Activated CD8-positive, alpha-beta T cell treated with anti-CD3 and anti-CD28 coated beads for 36 hours (primary cell): ENCODE measurements at regions not wholly inside any gene's neighbourhood (a gene's known extent, or its start where the extent isn't known, plus 50 kb on each side); places are given as distances from the start of the nearest gene placed in this dataset.
"Not testable (repeated sequence)": the region's sequence is repeated elsewhere in the genome, so short reads cannot be mapped to it uniquely, and the experiment has no call there.

Experiments used
- ATAC-seq: fragments of 200-7000 bp; cut with Tn5 transposase; one replicate; pipeline ENCODE4 v1.10.0; 2021; ENCODE audit warnings: mild to moderate bottlenecking, moderate library complexity
- CTCF ChIA-PET: fragments of 350-600 bp; sonication (Branson Sonifier 250); formaldehyde crosslinking; loops from one replicate; lab custom pipeline; 2021; ENCODE audit warnings: antibody characterized with exemption; lab: Charles Lee
- POLR2A ChIA-PET: fragments of 350-600 bp; sonication (Branson Sonifier 250); formaldehyde crosslinking; loops from one replicate; lab custom pipeline; 2021; ENCODE audit warnings: antibody characterized with exemption; lab: Charles Lee
- DNase-seq: peaks from one replicate; pipeline ENCODE4 v3.0.0-alpha.2; 2020
- H3K27ac Mint-ChIP-seq: one replicate; pipeline ENCODE4 v1.8.0; 2021; ENCODE audit warnings: mild to moderate bottlenecking, mixed read lengths
- H3K27me3 Mint-ChIP-seq: one replicate; pipeline ENCODE4 v1.8.0; 2021; ENCODE audit warnings: mixed read lengths
- H3K36me3 Mint-ChIP-seq: one replicate; pipeline ENCODE4 v1.8.0; 2021; ENCODE audit warnings: low read depth, mixed read lengths
- H3K4me1 Mint-ChIP-seq: one replicate; pipeline ENCODE4 v1.8.0; 2021; ENCODE audit warnings: low read depth, mixed read lengths
- H3K4me3 Mint-ChIP-seq: one replicate; pipeline ENCODE4 v1.8.0; 2021; ENCODE audit warnings: mild to moderate bottlenecking, moderate library complexity, mixed read lengths
- H3K9me3 Mint-ChIP-seq: one replicate; pipeline ENCODE4 v1.8.0; 2021; ENCODE audit warnings: mixed read lengths
- intact Hi-C: fragments of 100-400 bp; cut with micrococcal nuclease; formaldehyde crosslinking; loops from one replicate; pipeline ENCODE4 v1.10.0; 2022
- TF ChIP-seq, protein P1 (sequence below): fragments of 200-600 bp; IDR thresholded peaks from one replicate; pipeline ENCODE4 v1.8.0; 2022; ENCODE audit warnings: antibody characterized with exemption, mild to moderate bottlenecking

DNA sequence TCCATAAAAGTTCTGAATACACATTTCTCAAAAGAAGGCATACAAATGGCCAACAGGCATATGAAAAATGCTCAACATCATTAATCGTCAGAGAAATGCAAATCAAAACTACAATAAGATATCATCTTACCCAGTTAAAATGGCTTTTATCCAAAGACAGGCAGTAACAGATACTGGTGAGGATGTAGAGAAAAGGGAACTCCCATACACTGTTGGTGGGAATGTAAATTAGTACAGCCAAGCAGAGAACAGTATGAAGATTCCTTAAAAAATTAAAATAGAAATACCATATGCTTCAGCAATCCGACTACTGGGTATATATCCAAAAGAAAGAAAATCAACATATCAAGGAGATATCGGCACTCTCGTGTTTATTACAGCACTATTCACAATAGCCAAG lies 1312.5 kb downstream of the DSC3 start:
- CTCF ChIA-PET = no interaction called here
- intact Hi-C loops = no loop called here
- H3K4me3 Mint-ChIP-seq = no peak overlapping the region
- H3K36me3 Mint-ChIP-seq = no peaks in the 10 kb centered on the region
- peaks cover 20% of the 10 kb centered on the region for H3K9me3 Mint-ChIP-seq
- TF ChIP-seq, protein P1, sequence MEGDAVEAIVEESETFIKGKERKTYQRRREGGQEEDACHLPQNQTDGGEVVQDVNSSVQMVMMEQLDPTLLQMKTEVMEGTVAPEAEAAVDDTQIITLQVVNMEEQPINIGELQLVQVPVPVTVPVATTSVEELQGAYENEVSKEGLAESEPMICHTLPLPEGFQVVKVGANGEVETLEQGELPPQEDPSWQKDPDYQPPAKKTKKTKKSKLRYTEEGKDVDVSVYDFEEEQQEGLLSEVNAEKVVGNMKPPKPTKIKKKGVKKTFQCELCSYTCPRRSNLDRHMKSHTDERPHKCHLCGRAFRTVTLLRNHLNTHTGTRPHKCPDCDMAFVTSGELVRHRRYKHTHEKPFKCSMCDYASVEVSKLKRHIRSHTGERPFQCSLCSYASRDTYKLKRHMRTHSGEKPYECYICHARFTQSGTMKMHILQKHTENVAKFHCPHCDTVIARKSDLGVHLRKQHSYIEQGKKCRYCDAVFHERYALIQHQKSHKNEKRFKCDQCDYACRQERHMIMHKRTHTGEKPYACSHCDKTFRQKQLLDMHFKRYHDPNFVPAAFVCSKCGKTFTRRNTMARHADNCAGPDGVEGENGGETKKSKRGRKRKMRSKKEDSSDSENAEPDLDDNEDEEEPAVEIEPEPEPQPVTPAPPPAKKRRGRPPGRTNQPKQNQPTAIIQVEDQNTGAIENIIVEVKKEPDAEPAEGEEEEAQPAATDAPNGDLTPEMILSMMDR = no peak
- ATAC-seq (no peak), DNase-seq (no peak)
- POLR2A ChIA-PET = no interaction called here
- H3K27me3 Mint-ChIP-seq = no peaks in the 10 kb centered on the region
- no peaks in the 10 kb centered on the region for H3K4me1 Mint-ChIP-seq
- H3K27ac Mint-ChIP-seq = no peak overlapping the region

DNA sequence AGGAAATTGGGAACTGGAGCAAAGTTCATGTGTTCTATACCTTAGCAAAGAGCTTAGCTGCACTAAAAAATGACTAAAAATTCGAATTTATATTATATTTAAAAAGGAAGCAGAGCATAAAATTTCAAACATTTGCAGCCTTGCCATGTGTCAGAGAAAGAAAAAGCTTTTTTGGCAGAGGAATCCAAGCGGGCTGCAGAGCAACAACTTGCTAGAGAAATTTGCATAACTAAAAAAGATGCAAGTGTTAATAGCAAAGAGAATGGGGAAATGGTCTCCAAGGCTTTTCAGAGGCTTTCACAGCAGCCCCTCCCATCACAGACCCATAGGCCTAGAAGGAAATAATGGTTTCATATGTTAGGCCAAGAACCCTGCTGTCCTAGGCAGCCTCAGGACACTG lies 1315.9 kb downstream of the DSC3 start:
- intact Hi-C loops = no loop called here
- ATAC-seq = no peak

DNA sequence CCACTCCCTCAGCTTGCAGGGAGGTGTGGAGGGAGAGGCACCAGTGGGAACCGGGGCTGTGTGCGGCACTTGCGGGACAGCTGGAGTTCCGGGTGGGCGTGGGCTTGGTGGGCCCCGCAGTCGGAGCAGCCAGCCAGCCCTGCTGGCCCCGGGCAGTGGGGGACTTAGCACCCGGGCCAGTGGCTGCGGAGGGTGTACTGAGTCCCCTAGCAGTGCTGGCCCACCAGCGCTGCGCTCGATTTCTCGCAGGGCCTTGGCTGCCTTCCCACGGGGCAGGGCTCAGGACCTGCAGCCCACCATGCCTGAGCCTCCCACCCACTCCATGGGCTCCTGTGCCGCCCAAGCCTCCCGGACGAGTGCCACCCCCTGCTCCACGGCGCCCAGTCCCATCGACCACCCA lies 1319.1 kb downstream of the DSC3 start:
- H3K27ac Mint-ChIP-seq, H3K4me3 Mint-ChIP-seq, POLR2A ChIA-PET, H3K27me3 Mint-ChIP-seq, H3K36me3 Mint-ChIP-seq, intact Hi-C loops, H3K4me1 Mint-ChIP-seq, DNase-seq, ATAC-seq, CTCF ChIA-PET: not testable (repeated sequence)
- H3K9me3 Mint-ChIP-seq = peaks cover 16% of the 10 kb centered on the region

More for the DNA sequence above, 1315.9 kb downstream of the DSC3 start:
- POLR2A ChIA-PET = no interaction called here
- H3K9me3 Mint-ChIP-seq = peaks cover 19% of the 10 kb centered on the region
- no peaks in the 10 kb centered on the region for H3K36me3 Mint-ChIP-seq
- no peak for DNase-seq
- H3K4me1 Mint-ChIP-seq = no peaks in the 10 kb centered on the region
- H3K4me3 Mint-ChIP-seq = no peak overlapping the region
- no peaks in the 10 kb centered on the region for H3K27me3 Mint-ChIP-seq
- CTCF ChIA-PET = no interaction called here
- TF ChIP-seq, protein P1 = no peak
- no peak overlapping the region for H3K27ac Mint-ChIP-seq

DNA sequence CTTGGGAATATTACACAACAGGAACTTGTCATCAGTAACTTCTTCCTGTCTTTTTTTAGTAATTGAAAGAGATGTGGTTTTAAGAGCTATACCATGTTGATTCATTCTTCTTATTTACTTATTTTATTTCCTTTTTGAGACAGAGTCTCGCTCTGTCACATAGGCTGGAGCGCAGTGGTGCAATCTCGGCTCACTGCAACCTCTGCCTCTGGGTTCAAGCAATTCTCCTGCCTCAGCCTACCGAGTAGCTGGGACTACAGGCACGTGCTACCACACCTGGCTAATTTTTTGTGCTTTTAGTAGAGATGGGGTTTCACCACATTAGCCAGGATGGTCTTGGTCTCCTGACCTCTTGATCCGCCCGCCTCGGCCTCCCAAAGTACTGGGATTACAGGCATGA lies 1326.6 kb downstream of the DSC3 start:
- CTCF ChIA-PET, H3K4me3 Mint-ChIP-seq, H3K27ac Mint-ChIP-seq, ATAC-seq, H3K4me1 Mint-ChIP-seq, H3K27me3 Mint-ChIP-seq, intact Hi-C loops, POLR2A ChIA-PET, H3K36me3 Mint-ChIP-seq, DNase-seq: not testable (repeated sequence)
- H3K9me3 Mint-ChIP-seq = peaks cover 14% of the 10 kb centered on the region

DNA sequence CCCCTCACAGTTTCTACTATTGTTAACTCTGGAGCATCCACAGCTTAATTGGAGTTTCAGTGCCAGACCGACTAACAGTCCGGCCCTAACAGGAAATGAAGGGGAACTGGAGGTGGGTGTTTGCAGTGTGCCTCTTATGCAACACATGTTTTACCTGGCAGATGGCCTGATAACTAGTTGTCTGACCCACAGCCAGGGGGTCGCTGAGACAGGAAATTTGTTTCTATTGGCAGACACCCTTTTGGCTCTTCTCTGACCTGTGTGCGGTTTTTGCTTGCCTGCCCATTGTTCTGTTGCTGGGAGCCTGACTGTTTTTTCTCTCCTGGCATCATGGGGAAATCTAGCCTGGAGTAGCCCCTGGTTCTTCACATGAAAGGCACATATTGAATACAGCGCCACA lies 1329.8 kb downstream of the DSC3 start:
- TF ChIP-seq, protein P1 = no peak
- no peak overlapping the region for H3K27ac Mint-ChIP-seq
- no peak for ATAC-seq
- H3K27me3 Mint-ChIP-seq = no peaks in the 10 kb centered on the region
- intact Hi-C loops = no loop called here
- ChIA-PET CTCF (no interaction called here), POLR2A (no interaction called here)
- H3K4me3 Mint-ChIP-seq = no peak overlapping the region
- no peaks in the 10 kb centered on the region for H3K4me1 Mint-ChIP-seq
- no peak for DNase-seq
- H3K9me3 Mint-ChIP-seq = peaks cover 15% of the 10 kb centered on the region
- no peaks in the 10 kb centered on the region for H3K36me3 Mint-ChIP-seq

DNA sequence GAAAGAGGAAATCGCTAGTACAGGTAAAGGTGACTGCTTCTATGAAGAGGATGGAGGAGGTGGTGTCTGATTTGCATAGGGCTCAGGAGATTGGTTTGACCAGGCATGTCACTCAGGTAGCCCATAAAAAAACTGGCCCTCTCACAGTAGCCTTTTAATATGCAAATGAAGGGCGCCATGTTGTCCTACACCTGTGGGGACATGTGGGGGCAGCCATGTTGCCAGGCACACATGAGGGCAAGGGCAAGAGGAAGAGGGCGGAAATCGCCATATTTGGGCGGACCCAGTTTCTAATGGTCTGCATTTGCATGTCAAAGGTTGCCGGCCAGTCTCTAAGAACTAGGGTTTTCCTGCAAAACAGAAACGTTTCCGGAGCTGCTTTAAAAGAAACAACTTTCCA lies 1330.6 kb downstream of the DSC3 start:
- Mint-ChIP-seq H3K4me1 (no peaks in the 10 kb centered on the region), H3K27me3 (no peaks in the 10 kb centered on the region), H3K27ac (no peak overlapping the region), H3K36me3 (no peaks in the 10 kb centered on the region), H3K4me3 (no peak overlapping the region), H3K9me3 (peaks cover 14% of the 10 kb centered on the region)
- DNase-seq = no peak
- intact Hi-C loops = no loop called here
- CTCF ChIA-PET = no interaction called here
- TF ChIP-seq, protein P1 = no peak
- POLR2A ChIA-PET = no interaction called here
- no peak for ATAC-seq
